Activated naive CD4-positive, alpha-beta T cell treated with anti-CD3 and anti-CD28 coated beads, Interleukin-2, amount 50 U/mL, for 16 hours (primary cell): ENCODE measurements at regions not wholly inside any gene's neighbourhood (a gene's known extent, or its start where the extent isn't known, plus 50 kb on each side); places are given as distances from the start of the nearest gene placed in this dataset.

Source experiments
- DNase-seq: peaks from one replicate; pipeline ENCODE4 v3.0.0-alpha.2; 2020

GRCh38 chr1:88117597-88117996 is 566.5 kb upstream of the PKN2 start:
- no peak for DNase-seq

DNA sequence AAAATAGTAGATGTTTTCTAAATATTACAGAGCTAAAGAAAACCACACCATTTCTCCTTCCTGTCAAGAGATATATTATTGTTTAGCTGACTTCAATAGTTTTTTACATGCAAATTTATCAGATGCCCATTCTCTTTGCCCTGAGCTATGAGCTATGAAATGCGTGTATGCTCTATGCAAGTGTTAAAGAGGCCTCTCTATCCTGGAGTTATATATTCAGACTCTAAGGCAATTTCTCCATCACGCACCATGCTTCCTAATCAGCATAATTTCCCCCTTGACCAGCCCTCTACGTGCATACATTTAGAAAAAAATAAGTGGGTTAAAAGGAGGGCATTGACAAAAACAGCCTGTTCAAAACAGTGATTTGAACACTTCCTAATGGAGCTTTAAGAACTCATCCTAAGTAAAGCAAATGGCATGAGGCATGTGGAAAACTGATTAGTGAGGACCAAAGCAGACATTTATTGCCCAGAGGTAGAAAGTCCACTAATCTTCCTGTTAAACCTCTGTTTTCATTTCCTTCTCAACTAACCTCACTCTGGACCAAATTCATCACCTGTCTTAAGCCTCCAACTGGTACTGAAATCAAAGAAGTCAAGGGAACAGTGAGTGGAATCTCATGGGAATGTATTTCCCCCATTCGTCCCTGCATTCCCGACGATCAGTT is 565.8 kb upstream of the PKN2 start:
- DNase-seq, result no peak

DNA sequence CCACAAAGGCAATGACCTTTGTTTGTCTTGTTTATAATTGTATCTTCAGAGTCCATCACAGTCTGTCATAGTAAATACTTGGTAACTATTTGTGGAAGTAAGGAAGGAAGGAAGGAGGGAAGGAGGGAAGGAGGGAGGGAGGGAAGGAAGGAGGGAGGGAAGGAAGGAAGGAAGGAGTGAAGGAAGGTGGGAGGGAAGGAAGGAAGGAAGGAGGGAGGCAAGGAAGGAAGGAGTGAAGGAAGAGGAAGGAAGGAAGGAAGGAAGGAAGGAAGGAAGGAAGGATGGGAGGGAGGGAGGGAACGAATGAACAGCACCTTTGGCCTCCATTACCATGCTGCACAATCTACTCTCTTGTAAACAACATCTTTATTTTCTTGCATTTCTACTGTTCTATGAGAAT is 559.5 kb upstream of the PKN2 start:
- DNase-seq, result no peak

DNA sequence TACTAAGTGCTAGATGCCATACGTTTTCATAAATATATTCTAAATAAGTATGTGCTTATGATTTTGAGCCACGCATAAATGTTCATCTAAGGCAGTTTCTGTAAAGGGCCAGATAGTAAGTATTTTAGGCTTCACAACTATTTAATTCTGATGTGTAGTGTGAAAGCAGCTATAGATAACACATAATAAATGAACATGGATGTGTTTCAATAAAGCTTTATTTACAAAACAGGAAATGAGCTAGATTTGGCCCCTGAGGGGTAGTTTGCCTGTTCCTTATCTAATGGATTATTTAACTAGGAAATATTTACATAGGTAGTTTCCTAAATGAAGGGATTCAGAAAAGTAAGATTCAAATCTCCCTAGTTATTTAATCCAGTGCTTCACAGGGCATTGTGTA is 557.6 kb upstream of the PKN2 start:
- no peak for DNase-seq

DNA sequence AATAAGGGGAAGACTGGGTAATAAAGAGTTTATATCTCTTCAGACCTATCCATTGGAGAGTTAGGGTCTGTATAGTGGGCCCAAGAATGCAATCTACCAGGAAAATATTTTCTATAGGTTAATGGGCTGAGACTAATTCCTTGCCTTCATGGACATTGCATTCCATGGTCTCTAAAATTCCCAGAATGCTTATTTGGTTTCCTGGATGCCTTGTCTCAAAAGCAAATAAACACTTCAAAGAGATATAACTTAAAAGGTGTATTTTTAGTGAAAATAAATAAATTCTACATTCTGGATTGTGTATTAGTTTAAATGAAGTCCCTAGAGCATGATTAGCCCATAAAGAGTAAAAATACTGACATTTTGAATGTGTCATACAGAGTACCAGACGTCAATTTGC is 550.1 kb upstream of the PKN2 start:
- DNase-seq, result no peak

GRCh38 chr1:88134983-88135921 is 548.8 kb upstream of the PKN2 start:
- DNase-seq, result no peak

GRCh38 chr1:88139633-88140032 is 544.4 kb upstream of the PKN2 start:
- DNase-seq, result no peak

- DNase-seq, result no peak
Measured at GRCh38 chr1:88140325-88140724, 543.7 kb upstream of the PKN2 start.

- DNase-seq, result no peak
Measured at GRCh38 chr1:88141499-88142074, 542.5 kb upstream of the PKN2 start.

GRCh38 chr1:88145752-88146151 is 538.3 kb upstream of the PKN2 start:
- DNase-seq, result no peak

DNA sequence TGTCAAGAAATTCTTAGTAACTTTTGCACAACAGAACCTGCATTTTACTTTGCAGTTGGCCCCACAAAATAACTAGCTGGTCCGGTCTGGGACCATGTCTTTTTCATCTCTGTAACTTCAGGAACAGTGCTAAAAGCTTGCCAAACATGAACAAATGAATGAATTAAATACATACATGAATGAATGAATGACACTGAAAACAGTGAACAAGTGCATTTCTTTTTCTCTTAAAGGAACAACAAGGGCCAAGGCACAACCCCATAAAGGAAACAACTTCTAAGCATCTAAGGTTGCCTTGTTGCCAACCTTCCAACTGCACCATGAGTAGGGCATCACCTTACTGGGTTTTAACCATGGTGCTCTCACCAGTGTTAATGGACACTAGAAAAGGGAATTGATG is 534.4 kb upstream of the PKN2 start:
- DNase-seq, result no peak

- no peak for DNase-seq
Measured at GRCh38 chr1:88150330-88150729, 533.7 kb upstream of the PKN2 start.

DNA sequence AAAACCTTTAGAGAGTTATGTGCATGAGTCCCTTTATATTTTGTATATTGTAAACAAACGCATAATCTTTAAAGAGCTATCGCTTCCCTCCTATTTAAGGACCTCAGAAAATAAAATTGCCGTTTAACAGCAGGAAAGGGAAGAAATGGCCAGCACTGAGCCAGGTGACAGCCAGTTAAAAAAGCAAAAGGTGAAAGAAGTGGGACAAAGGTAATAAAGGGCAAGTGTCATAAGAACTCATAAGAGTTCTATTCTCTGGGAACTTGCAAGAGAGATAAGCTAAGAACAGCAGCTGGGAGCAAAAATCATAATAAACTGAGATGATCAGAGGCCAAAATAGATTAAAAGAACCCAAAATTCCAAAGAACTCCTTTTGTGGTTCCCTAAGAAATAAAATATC is 520.9 kb upstream of the PKN2 start:
- DNase-seq, result no peak

DNA sequence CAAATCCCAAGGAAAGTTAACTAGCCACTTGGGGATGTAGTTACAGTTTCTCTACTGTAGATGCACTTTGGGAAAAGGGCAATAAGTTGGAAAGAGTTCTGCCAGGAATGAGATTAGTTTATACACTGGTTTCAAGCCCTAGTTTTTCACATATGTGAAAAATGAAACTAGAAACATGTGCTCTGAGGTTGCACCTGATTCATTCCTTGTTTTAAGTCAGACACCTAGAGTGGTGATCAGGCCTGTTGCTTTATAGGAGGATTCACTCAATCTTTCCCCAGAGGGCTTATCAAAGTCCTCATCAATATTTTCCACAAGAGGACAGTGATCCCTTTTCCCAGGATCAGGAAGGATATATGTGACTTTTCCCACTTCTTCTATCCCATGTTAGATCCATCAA is 515.9 kb upstream of the PKN2 start:
- DNase-seq, result no peak

- DNase-seq, result no peak
Measured at GRCh38 chr1:88169139-88169538, 514.9 kb upstream of the PKN2 start.

DNA sequence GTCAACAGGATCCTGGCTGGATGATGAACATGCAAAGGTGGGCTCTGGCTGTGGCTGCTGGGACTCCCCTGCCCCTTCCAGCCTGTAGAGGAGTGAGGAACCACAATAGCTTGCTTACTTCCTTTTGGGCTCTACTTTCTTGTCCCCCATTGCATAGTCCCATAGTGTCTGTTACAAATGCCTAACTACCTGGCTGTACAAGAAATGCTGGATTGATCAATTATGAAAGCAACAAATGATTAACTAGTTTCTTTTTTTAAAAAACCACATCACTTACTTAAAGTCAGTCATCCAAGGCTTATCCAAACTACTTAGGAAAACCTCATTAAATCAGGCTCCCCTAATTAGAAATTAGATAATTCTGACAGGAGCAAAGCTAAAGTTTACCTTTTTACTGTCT is 514.1 kb upstream of the PKN2 start:
- DNase-seq, result no peak

DNA sequence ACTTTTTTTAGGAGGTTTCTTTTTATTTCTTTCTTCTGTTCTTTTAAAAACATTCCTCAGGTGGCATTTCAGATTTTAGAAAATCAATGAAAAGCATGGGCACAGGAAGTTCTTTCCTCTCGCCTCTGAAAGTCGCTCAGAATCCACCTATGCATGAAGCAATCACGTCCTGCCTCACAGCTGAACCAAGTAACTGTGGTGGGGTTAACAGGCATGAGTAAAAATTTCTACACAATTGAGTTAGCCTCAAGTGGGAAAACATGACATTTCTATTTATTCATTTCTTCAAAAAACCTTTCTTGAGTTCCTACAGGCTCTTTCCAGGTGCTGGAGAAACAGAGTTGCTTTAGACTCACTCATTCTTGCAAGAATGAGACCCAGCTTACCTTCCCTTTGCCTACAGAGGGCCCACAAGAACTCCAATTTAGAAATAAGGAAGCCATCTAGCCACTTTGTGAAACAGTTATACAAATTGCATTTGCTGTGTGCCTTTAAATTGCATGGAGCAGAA is 508.9 kb upstream of the PKN2 start:
- DNase-seq, result no peak

DNA sequence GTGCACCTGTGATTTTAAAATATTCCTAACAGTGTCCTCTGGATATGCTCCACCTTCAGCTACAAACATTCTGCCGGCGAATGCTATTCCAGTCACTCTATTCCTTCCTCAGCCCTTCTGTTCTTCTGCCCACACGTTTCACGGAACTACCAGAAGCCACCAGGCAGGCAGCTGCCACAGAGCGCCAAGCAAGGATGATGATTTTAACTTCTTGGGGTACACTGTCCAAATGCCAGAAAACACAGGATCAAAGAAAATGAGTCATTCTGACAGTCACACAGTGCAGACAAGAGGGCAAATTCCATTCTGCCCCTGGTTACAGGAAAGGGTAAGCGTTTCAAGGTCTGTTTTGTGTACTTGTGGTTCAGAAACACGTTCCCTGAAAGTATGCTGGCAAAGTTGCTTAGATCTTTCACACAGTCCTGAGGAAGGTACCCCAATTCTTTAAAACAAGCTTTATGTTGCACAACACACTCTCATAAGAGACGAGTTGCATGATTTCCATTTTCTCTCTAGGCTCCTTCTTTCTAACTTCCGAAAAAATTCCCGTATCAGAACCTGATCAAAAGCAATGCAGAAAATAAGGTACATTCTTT is 508.3 kb upstream of the PKN2 start:
- DNase-seq, result no peak

DNA sequence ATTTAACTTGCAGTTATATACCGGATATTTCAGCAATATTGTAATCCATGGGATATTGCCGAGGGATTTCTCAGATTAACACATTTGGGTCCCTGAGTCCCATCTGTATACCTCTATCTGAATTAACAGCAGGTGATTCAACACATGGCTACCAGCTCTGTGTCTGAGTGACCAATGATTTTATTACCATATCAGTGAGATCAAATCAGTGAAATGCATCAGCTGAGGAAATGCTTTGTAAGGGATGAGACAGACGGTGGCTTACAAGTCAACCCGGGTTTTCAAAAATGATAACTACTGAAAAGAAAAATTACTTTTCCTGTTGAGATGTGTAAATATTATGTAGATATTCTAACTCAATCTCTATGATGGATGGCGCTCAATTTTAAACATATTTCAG is 504.1 kb upstream of the PKN2 start:
- DNase-seq, result no peak

GRCh38 chr1:88180449-88181108 is 503.5 kb upstream of the PKN2 start:
- DNase-seq, result peak; percentile 44

DNA sequence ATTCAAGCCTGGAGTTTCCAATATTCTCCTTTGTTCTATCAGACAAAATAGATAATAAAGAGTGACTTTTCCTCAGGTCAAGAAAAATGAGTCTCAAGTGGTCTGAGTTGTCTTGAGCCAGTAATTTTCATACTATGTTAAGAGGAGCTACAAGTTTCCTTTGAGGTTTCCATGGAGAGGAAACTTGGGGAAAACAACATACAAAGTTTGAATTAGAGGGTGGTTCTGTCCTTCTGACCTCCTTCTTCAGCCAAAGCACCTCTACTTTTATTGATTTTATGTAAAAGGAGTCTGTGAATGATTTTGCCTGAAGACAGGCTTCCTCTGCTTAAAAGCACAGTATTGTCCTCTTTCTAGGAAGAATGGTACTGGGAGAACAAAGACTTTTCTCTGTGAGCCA is 497.2 kb upstream of the PKN2 start:
- DNase-seq, result no peak

DNA sequence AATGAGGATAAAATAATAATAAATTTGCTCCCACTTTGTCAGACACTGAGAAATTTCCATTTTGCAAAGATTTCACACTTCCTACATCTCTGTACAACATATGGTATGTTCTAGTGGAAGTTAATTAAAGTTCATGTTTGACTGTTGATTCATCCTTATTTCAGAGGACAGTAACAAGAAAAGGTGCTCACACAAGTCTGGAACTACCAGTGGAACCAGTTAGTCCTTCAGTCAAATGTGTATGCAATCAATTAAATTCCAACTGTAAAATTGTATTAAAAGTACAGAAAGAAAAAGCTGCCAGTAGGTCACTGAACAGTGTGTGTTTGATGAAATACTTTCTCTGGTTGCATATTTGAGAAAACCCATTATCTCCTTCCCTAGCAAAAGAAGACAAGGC is 496.0 kb upstream of the PKN2 start:
- DNase-seq, result no peak

- DNase-seq, result no peak
Measured at GRCh38 chr1:88189525-88189924, 494.5 kb upstream of the PKN2 start.
